A549 (cell line): ENCODE measurements at regions not wholly inside any gene's neighbourhood (a gene's known extent, or its start where the extent isn't known, plus 50 kb on each side); places are given as distances from the start of the nearest gene placed in this dataset.
"Not testable (repeated sequence)": the region's sequence is repeated elsewhere in the genome, so short reads cannot be mapped to it uniquely, and the experiment has no call there.

ENCODE experiments used
- ATAC-seq, 2 experiments: fragments of 200-7000 bp in 1 of 2; fragments of >200 bp in 1 of 2; cut with Nextera tagmentation in 1 of 2; cut with Tn5 transposase in 1 of 2; 3 replicates each; pipeline versions ENCODE4 v1.8.0 to v1.9.1; 2018 to 2020; ENCODE audit warnings: mild to moderate bottlenecking in 1 of 2, moderate library complexity in 1 of 2
- CTCF ChIA-PET: fragments of 300-600 bp; sonication (Branson Sonifier 250); formaldehyde crosslinking; extraction: SDS; loops from one replicate; lab custom pipeline; 2021; ENCODE audit warnings: antibody characterized with exemption, inconsistent platforms; lab: Yijun Ruan, JAX
- POLR2A ChIA-PET: fragments of 350-600 bp; formaldehyde crosslinking; extraction: SDS; loops from one replicate; lab custom pipeline; 2021; ENCODE audit warnings: antibody characterized with exemption, inconsistent platforms; lab: Yijun Ruan, JAX
- DNase-seq, 2 experiments: peaks; one replicate each; pipeline versions ENCODE4 v3.0.0 to v3.0.0-alpha.2; 2011 to 2016; ENCODE audit warnings: low read depth in 1 of 2, low spot score in 1 of 2
- FAIRE-seq: peaks from 2 replicates; lab custom pipeline; 2011; peaks lifted over from hg19 to GRCh38; lab: Jason Lieb, UNC
- H3K27ac ChIP-seq, 2 experiments: fragments of >200 bp; sonication (Bioruptor Twin); formaldehyde crosslinking; 3 replicates each; pipeline ENCODE4 v1.5.1; 2016 to 2017
- H3K4me1 ChIP-seq: fragments of >200 bp; sonication (Bioruptor Twin); formaldehyde crosslinking; 3 replicates; pipeline ENCODE4 v1.6.1; 2016
- H3K4me2 ChIP-seq: fragments of >200 bp; sonication (Bioruptor Twin); formaldehyde crosslinking; 3 replicates; pipeline ENCODE4 v1.6.1; 2016
- H3K4me3 ChIP-seq: fragments of >200 bp; sonication (Bioruptor Twin); formaldehyde crosslinking; 3 replicates; pipeline ENCODE4 v1.5.1; 2016
- H3K9me3 ChIP-seq: fragments of >200 bp; sonication (Bioruptor Twin); formaldehyde crosslinking; 3 replicates; pipeline ENCODE4 v1.6.1; 2016
- ATOH8 ChIP-seq: fragments of 250-450 bp; sonication (Bioruptor Pico); IDR thresholded peaks from 2 replicates; pipeline ENCODE4 v1.5.0; 2020; ENCODE audit warnings: low read depth, mild to moderate bottlenecking, moderate library complexity
- EHMT2 ChIP-seq: fragments of 200-600 bp; sonication (generic); IDR thresholded peaks from 2 replicates; pipeline ENCODE4 v1.6.1; 2016; ENCODE audit warnings: antibody characterized with exemption, low read depth, mild to moderate bottlenecking, moderate library complexity
- ESRRA ChIP-seq: fragments of 150-350 bp; IDR thresholded peaks from 2 replicates; pipeline ENCODE4 v1.6.1; 2014; ENCODE audit warnings: mild to moderate bottlenecking, low read length, borderline replicate concordance
- FOXS1 ChIP-seq: fragments of 250-450 bp; sonication (Bioruptor Pico); IDR thresholded peaks from 2 replicates; pipeline ENCODE4 v1.5.0; 2020; ENCODE audit warnings: mild to moderate bottlenecking, moderate library complexity
- GATA3 ChIP-seq: IDR thresholded peaks from 2 replicates; pipeline ENCODE4 v1.6.1; 2012; ENCODE audit warnings: borderline replicate concordance
- HES2 ChIP-seq: fragments of >200 bp; sonication (Bioruptor Twin); formaldehyde crosslinking; IDR thresholded peaks from 2 replicates; pipeline ENCODE4 v1.6.1; 2016
- HOXB5 ChIP-seq: fragments of 250-450 bp; sonication (Bioruptor Pico); IDR thresholded peaks from 2 replicates; pipeline ENCODE4 v1.5.0; 2020; ENCODE audit warnings: mild to moderate bottlenecking, moderate library complexity
- MAFK ChIP-seq: fragments of 450-650 bp; IDR thresholded peaks from 2 replicates; pipeline ENCODE4 v1.6.1; 2014; ENCODE audit not compliant: partially characterized antibody
- MAX ChIP-seq: IDR thresholded peaks from 2 replicates; pipeline ENCODE4 v1.6.1; 2012
- POLR2AphosphoS2 ChIP-seq: conservative IDR thresholded peaks from 2 replicates; pipeline ENCODE4 v1.6.1; 2012; ENCODE audit warnings: low read length, improper control_type of control experiment, inconsistent platforms
- ZSCAN20 ChIP-seq: fragments of 250-450 bp; sonication (Bioruptor Pico); IDR thresholded peaks from 2 replicates; pipeline ENCODE4 v1.8.0; 2022; ENCODE audit warnings: mild to moderate bottlenecking, moderate library complexity
- WGBS: methylation state at CpG from one replicate; pipeline ENCODE4 v1.1.6; 2017; ENCODE audit errors: missing lambda C conversion rate; 5-methylcytosine and 5-hydroxymethylcytosine counted together

GRCh38 chr9:65404232-65405006, 119.4 kb upstream of the FOXD4L5 start:
- FAIRE-seq (no peak), DNase-seq (no peak), ATAC-seq (no peak)
- WGBS, result 2% methylated on average over 4 of the region's 11 CpGs
- H3K4me3 ChIP-seq, result no peak overlapping the region
- ChIA-PET POLR2A (no interaction called here), CTCF (no interaction called here)
- H3K4me2 ChIP-seq, result no peak overlapping the region
- no peak for TF ChIP-seq ATOH8 (CRISPR knock-in tag)
- TF ChIP-seq EHMT2, result no peak
- TF ChIP-seq MAFK, result no peak
- TF ChIP-seq GATA3, result no peak
- TF ChIP-seq ESRRA, result no peak
- no peak for TF ChIP-seq FOXS1 (CRISPR knock-in tag)
- no peak for TF ChIP-seq POLR2AphosphoS2
- TF ChIP-seq HOXB5 (CRISPR knock-in tag), result no peak
- no peaks in the 10 kb centered on the region for H3K4me1 ChIP-seq
- H3K9me3 ChIP-seq, result no peaks in the 10 kb centered on the region; the same call in 2 of the 3 replicates
- H3K27ac ChIP-seq, result no peak overlapping the region

- no peak overlapping the region for H3K4me3 ChIP-seq
- H3K4me1 ChIP-seq, result no peaks in the 10 kb centered on the region
- ATAC-seq (no peak), DNase-seq (no peak)
- WGBS, result 8% methylated on average over 2 of the region's 10 CpGs
- CTCF ChIA-PET, result no interaction called here
- TF ChIP-seq ZSCAN20 (CRISPR knock-in tag), result no peak
- no peak for TF ChIP-seq MAX
- TF ChIP-seq HOXB5 (CRISPR knock-in tag), result no peak
- TF ChIP-seq HES2, result no peak
- TF ChIP-seq, all 56 proteins: peak for 0
- POLR2A ChIA-PET, result no interaction called here
- FAIRE-seq, result no peak
- H3K27ac ChIP-seq, result no peak overlapping the region
- H3K9me3 ChIP-seq, result no peaks in the 10 kb centered on the region; the same call in 2 of the 3 replicates
- H3K4me2 ChIP-seq, result no peak overlapping the region
Measured at GRCh38 chr9:65403721-65404120, 118.7 kb upstream of the FOXD4L5 start.

GRCh38 chr9:65403072-65403471, 118.1 kb upstream of the FOXD4L5 start:
- DNase-seq, CTCF ChIA-PET, H3K27ac ChIP-seq, H3K4me3 ChIP-seq, H3K4me2 ChIP-seq, POLR2A ChIA-PET, H3K9me3 ChIP-seq, FAIRE-seq, ATAC-seq, H3K4me1 ChIP-seq: not testable (repeated sequence)
- WGBS, result 13% methylated on average over 8 of the region's 11 CpGs

- H3K4me3 ChIP-seq, H3K4me2 ChIP-seq, ATAC-seq, POLR2A ChIA-PET, DNase-seq, CTCF ChIA-PET, H3K27ac ChIP-seq, FAIRE-seq, H3K4me1 ChIP-seq, H3K9me3 ChIP-seq: not testable (repeated sequence)
- 46% methylated on average over 14 of the region's 18 CpGs for WGBS
Measured at GRCh38 chr9:65402206-65402870, 117.3 kb upstream of the FOXD4L5 start.

GRCh38 chr9:65401456-65402045, 116.5 kb upstream of the FOXD4L5 start:
- POLR2A ChIA-PET, CTCF ChIA-PET, H3K9me3 ChIP-seq, ATAC-seq, DNase-seq, FAIRE-seq, H3K4me3 ChIP-seq, H3K27ac ChIP-seq, H3K4me1 ChIP-seq, H3K4me2 ChIP-seq: not testable (repeated sequence)
- 12% methylated on average over 5 of the region's 9 CpGs for WGBS
